Neuronal stem cell (in vitro differentiated cells): ENCODE measurements at regions not wholly inside any gene's neighbourhood (a gene's known extent, or its start where the extent isn't known, plus 50 kb on each side); places are given as distances from the start of the nearest gene placed in this dataset.

Source experiments
- DNase-seq: peaks from one replicate; pipeline ENCODE4 v3.0.0-alpha.2; 2013; ENCODE audit warnings: low spot score
- H2AFZ ChIP-seq: one replicate; pipeline ENCODE4 v1.6.1; 2013; ENCODE audit warnings: mild to moderate bottlenecking, low read length, inconsistent platforms
- H2AK5ac ChIP-seq: 2 replicates; pipeline ENCODE4 v1.6.1; 2013; ENCODE audit warnings: low read depth, mild to moderate bottlenecking, inconsistent platforms, low read length, moderate library complexity, mixed read lengths
- H2BK120ac ChIP-seq: 2 replicates; pipeline ENCODE4 v1.6.1; 2013; ENCODE audit warnings: low read depth, mild to moderate bottlenecking, inconsistent platforms, low read length, moderate library complexity, mixed read lengths
- H2BK12ac ChIP-seq: one replicate; pipeline ENCODE4 v1.6.1; 2013; ENCODE audit warnings: low read length, inconsistent platforms
- H2BK15ac ChIP-seq: 2 replicates; pipeline ENCODE4 v1.6.1; 2013; ENCODE audit warnings: mild to moderate bottlenecking, low read length, inconsistent platforms, mixed read lengths
- H2BK5ac ChIP-seq: one replicate; pipeline ENCODE4 v1.6.1; 2013; ENCODE audit warnings: inconsistent platforms, mild to moderate bottlenecking, low read length, moderate library complexity
- H3K14ac ChIP-seq: one replicate; pipeline ENCODE4 v1.6.1; 2013; ENCODE audit warnings: low read length, inconsistent platforms
- H3K18ac ChIP-seq: 2 replicates; pipeline ENCODE4 v1.6.1; 2013; ENCODE audit warnings: low read length, inconsistent platforms
- H3K23ac ChIP-seq: 2 replicates; pipeline ENCODE4 v1.6.1; 2013; ENCODE audit warnings: low read depth, mild to moderate bottlenecking, mixed read lengths, low read length, inconsistent platforms; ENCODE audit not compliant: poor library complexity
- H3K27ac ChIP-seq: replicated peaks from 3 replicates; pipeline ENCODE4 v1.5.1; 2013; ENCODE audit warnings: low read length, inconsistent platforms
- H3K27me3 ChIP-seq, 3 experiments: 2 replicates each; pipeline ENCODE4 v1.6.1; 2013; ENCODE audit warnings: low read length in 3 of 3, mild to moderate bottlenecking in 2 of 3, inconsistent platforms in 1 of 3, low read depth in 1 of 3, mixed read lengths in 1 of 3, moderate library complexity in 1 of 3; ENCODE audit not compliant: control insufficient read depth in 3 of 3, insufficient read depth in 3 of 3
- H3K36me3 ChIP-seq, 2 donors: replicated peaks in 1 of 2; 2 replicates each; pipeline ENCODE4 v1.6.1; 2013; ENCODE audit warnings: low read length in 2 of 2; ENCODE audit not compliant: control insufficient read depth in 2 of 2, insufficient read depth in 2 of 2
- H3K4ac ChIP-seq: 2 replicates; pipeline ENCODE4 v1.6.1; 2013; ENCODE audit warnings: inconsistent platforms, mild to moderate bottlenecking, low read length, moderate library complexity
- H3K4me1 ChIP-seq, 2 donors: 1 replicate in 1 of 2; 2 replicates in 1 of 2; pipeline ENCODE4 v1.6.1; 2013; ENCODE audit warnings: low read length in 2 of 2, low read depth in 1 of 2; ENCODE audit not compliant: control insufficient read depth in 2 of 2, insufficient read depth in 1 of 2
- H3K4me2 ChIP-seq: one replicate; pipeline ENCODE4 v1.6.1; 2013; ENCODE audit warnings: mild to moderate bottlenecking, low read length, inconsistent platforms; ENCODE audit not compliant: insufficient read depth, poor library complexity, severe bottlenecking
- H3K4me3 ChIP-seq, 2 donors: 2 replicates each; pipeline ENCODE4 v1.5.1; 2013; ENCODE audit warnings: low read length in 2 of 2, mild to moderate bottlenecking in 2 of 2, inconsistent platforms in 1 of 2, moderate library complexity in 1 of 2
- H3K79me1 ChIP-seq: one replicate; pipeline ENCODE4 v1.6.1; 2013; ENCODE audit warnings: low read depth, mild to moderate bottlenecking, inconsistent platforms, low read length, moderate library complexity
- H3K9ac ChIP-seq: one replicate; pipeline ENCODE4 v1.6.1; 2013; ENCODE audit warnings: mild to moderate bottlenecking, low read depth, low read length, inconsistent platforms; ENCODE audit not compliant: poor library complexity
- H3K9me3 ChIP-seq, 2 donors: replicated peaks in 1 of 2; 2 replicates each; pipeline versions ENCODE3 to v1.6.1; 2013; ENCODE audit warnings: low read length in 2 of 2, mild to moderate bottlenecking in 2 of 2, inconsistent platforms in 1 of 2, low read depth in 1 of 2, mixed read lengths in 1 of 2, moderate library complexity in 1 of 2; ENCODE audit not compliant: control insufficient read depth in 2 of 2, insufficient read depth in 1 of 2
- H4K8ac ChIP-seq: one replicate; pipeline ENCODE4 v1.6.1; 2013; ENCODE audit warnings: low read depth, mild to moderate bottlenecking, inconsistent platforms, low read length, moderate library complexity
- H4K91ac ChIP-seq: one replicate; pipeline ENCODE4 v1.6.1; 2013; ENCODE audit warnings: low read length, low read depth, mild to moderate bottlenecking, inconsistent platforms; ENCODE audit not compliant: poor library complexity
- WGBS, 2 donors: extraction: QIAGEN DNeasy Blood & Tissue Kit; methylation state at CpG; one replicate each; pipeline ENCODE4 v1.1.7; 2013; ENCODE audit warnings: missing lambda C conversion rate in 2 of 2, mixed read lengths in 1 of 2; ENCODE audit not compliant: insufficient read length in 2 of 2, insufficient replicate concordance in 1 of 2; ENCODE audit errors: extremely low coverage in 2 of 2; 5-methylcytosine and 5-hydroxymethylcytosine counted together

DNA sequence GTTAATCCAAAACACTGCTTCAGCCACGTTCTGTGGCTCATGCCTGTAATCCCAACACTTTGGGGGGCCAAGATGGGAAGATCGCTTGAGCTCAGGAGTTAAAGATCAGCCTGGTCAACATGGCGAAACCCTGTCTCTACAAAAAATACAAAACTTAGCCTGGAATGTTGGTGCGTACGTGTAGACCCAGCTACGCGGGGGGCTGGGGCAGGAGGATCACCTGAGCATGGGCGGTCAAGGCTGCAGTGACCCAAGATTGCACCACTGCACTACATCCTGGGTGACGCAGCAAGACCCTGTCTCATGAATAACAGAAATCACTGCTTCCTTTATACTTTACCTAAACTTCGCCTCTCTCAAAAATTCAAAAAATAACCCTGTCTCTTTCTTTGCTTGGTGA lies 1325.0 kb upstream of the CADM2 start:
- H3K4me2 ChIP-seq: no peak overlapping the region
- DNase-seq: no peak

DNA sequence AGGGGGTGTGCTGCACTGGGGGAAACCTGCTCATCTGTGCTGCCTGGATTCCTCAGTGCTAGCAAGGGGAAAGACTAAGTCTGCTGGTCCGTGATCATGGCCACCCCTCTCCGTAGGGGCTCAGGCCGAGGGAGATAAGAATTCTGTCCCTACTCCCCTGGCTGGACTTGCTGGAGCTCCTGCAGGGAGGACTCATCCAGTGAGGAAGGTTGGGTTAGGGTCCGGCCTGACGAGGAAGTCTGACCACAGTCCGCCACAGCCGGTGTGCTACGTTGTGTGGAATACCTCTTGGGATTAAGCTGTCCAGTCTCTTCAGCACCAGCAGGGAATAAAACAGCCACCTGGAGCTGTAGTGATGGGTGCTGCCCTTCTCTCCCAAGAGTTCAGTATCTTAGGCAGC lies 1309.1 kb upstream of the CADM2 start:
- H2AFZ ChIP-seq: peak overlapping the region; percentile 9
- H4K8ac ChIP-seq: no peak overlapping the region
- H4K91ac ChIP-seq: no peak overlapping the region
- no peak overlapping the region for H2BK12ac ChIP-seq
- no peak overlapping the region for H3K9ac ChIP-seq
- no peak overlapping the region for H3K23ac ChIP-seq
- no peaks in the 10 kb centered on the region for H3K36me3 ChIP-seq
- no peak overlapping the region for H2BK5ac ChIP-seq
- no peak overlapping the region for H2BK120ac ChIP-seq
- no peak overlapping the region for H2AK5ac ChIP-seq
- no peak overlapping the region for H3K27ac ChIP-seq
- no peak overlapping the region for H3K14ac ChIP-seq
- H3K4me3 ChIP-seq: no peak overlapping the region
- H3K4me2 ChIP-seq: no peak overlapping the region
- no peaks in the 10 kb centered on the region for H3K9me3 ChIP-seq
- H3K79me1 ChIP-seq: no peaks in the 10 kb centered on the region
- H3K4ac ChIP-seq: no peak overlapping the region
- no peaks in the 10 kb centered on the region for H3K27me3 ChIP-seq
- H2BK15ac ChIP-seq: no peak overlapping the region
- H3K4me1 ChIP-seq: no peaks in the 10 kb centered on the region
- DNase-seq: no peak
- no peak overlapping the region for H3K18ac ChIP-seq
- no CpG with 5 or more reads among the region's 8 CpGs for WGBS, 2 donors

More for the DNA sequence above, 1325.0 kb upstream of the CADM2 start:
- no peaks in the 10 kb centered on the region for H3K36me3 ChIP-seq
- H4K8ac ChIP-seq: no peak overlapping the region
- H4K91ac ChIP-seq: no peak overlapping the region
- H3K23ac ChIP-seq: no peak overlapping the region
- no peak overlapping the region for H2BK15ac ChIP-seq
- H2AK5ac ChIP-seq: no peak overlapping the region
- H3K4me3 ChIP-seq: no peak overlapping the region
- H3K4me1 ChIP-seq: no peaks in the 10 kb centered on the region
- no peak overlapping the region for H2AFZ ChIP-seq
- H2BK5ac ChIP-seq: no peak overlapping the region
- no peak overlapping the region for H3K14ac ChIP-seq
- no peak overlapping the region for H3K18ac ChIP-seq
- no peak overlapping the region for H2BK120ac ChIP-seq
- no peak overlapping the region for H2BK12ac ChIP-seq
- 100% methylated on average over 1 of the region's 10 CpGs; no CpG with 5 or more reads in 1 of the 2 donors for WGBS, 2 donors
- H3K27ac ChIP-seq: no peak overlapping the region
- no peaks in the 10 kb centered on the region for H3K79me1 ChIP-seq
- no peaks in the 10 kb centered on the region for H3K9me3 ChIP-seq
- no peak overlapping the region for H3K9ac ChIP-seq
- H3K4ac ChIP-seq: no peak overlapping the region
- H3K27me3 ChIP-seq: no peaks in the 10 kb centered on the region

DNA sequence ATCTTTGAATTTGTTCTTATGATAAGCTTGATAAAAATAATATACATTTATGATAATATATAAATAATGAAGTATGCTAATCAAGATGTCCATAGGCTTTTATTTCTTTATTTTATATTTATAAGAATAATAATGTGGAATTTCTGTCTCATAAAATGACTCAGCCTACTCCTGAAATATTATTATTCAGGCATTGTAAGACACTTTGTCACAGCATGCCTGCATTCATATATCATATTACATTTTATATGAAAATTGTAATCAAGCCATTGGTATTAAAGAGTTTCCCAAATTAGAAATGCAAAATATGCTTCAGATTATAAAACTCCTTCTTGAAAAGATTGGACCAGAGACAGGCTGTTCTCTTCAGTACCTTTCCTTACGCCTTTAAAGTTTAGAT lies 1303.7 kb upstream of the CADM2 start:
- Histone ChIP-seq H3K9me3 (no peaks in the 10 kb centered on the region), H4K91ac (no peak overlapping the region), H2AK5ac (no peak overlapping the region), H3K4me1 (no peaks in the 10 kb centered on the region), H3K18ac (no peak overlapping the region), H3K36me3 (no peaks in the 10 kb centered on the region), H2AFZ (no peak overlapping the region), H4K8ac (no peak overlapping the region), H3K27ac (no peak overlapping the region), H3K4me3 (no peak overlapping the region), H3K9ac (no peak overlapping the region), H3K4me2 (no peak overlapping the region), H3K79me1 (no peaks in the 10 kb centered on the region), H3K27me3 (no peaks in the 10 kb centered on the region), H2BK120ac (no peak overlapping the region), H2BK5ac (no peak overlapping the region), H2BK12ac (no peak overlapping the region), H3K14ac (no peak overlapping the region), H3K4ac (no peak overlapping the region), H3K23ac (no peak overlapping the region), H2BK15ac (no peak overlapping the region)
- no CpG with 5 or more reads among the region's 1 CpG for WGBS, 2 donors
- DNase-seq: no peak

DNA sequence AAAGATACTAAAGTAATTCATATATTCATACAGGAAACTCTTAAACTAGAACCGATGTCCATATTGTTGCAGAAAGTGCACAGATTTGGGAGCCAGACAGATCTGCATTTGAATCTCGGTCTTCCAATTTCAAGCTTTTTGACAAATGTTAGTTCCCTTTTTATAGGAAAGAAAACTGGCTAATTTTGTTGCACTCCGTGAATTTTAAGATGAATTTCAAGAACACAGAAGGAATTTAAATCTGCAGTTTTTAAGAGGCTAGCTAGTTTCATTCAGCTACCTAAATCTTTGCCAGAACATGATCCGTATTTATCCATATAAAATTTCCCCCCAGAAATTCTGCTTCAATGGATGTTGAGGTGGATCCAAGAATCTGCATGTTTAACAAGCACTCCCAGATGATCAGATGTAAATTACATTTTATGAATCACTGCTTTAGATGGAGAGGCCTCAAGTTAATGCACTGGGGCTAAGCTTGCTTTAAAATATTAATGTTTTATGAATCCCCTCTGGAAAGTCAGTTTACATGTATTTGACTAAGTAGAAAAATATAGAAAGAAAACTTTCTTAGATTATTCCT lies 1296.3 kb upstream of the CADM2 start:
- H3K27ac ChIP-seq: no peak overlapping the region
- H3K4me1 ChIP-seq: no peaks in the 10 kb centered on the region
- no peak overlapping the region for H2AK5ac ChIP-seq
- no peaks in the 10 kb centered on the region for H3K79me1 ChIP-seq
- WGBS, 2 donors: no CpG with 5 or more reads among the region's 4 CpGs
- H3K23ac ChIP-seq: no peak overlapping the region
- H3K4me2 ChIP-seq: no peak overlapping the region
- DNase-seq: no peak
- no peak overlapping the region for H4K91ac ChIP-seq
- no peak overlapping the region for H4K8ac ChIP-seq
- H3K4me3 ChIP-seq: no peak overlapping the region
- no peak overlapping the region for H2AFZ ChIP-seq
- no peak overlapping the region for H3K9ac ChIP-seq
- no peak overlapping the region for H3K4ac ChIP-seq
- no peak overlapping the region for H2BK5ac ChIP-seq
- H3K27me3 ChIP-seq: no peaks in the 10 kb centered on the region
- no peak overlapping the region for H2BK12ac ChIP-seq
- H3K36me3 ChIP-seq: no peaks in the 10 kb centered on the region
- H3K18ac ChIP-seq: no peak overlapping the region
- H3K9me3 ChIP-seq: no peaks in the 10 kb centered on the region
- H2BK120ac ChIP-seq: no peak overlapping the region
- no peak overlapping the region for H3K14ac ChIP-seq
- no peak overlapping the region for H2BK15ac ChIP-seq
